Erythroblast (primary cell): ENCODE measurements at regions not wholly inside any gene's neighbourhood (a gene's known extent, or its start where the extent isn't known, plus 50 kb on each side); places are given as distances from the start of the nearest gene placed in this dataset.

Experiments used
- GATA1 ChIP-seq: IDR thresholded peaks from 2 replicates; pipeline ENCODE4 v1.6.1; 2011; ENCODE audit warnings: low read depth, mild to moderate bottlenecking, control low read depth, low read length, moderate library complexity
- POLR2A ChIP-seq: IDR thresholded peaks from 2 replicates; pipeline ENCODE4 v1.6.1; 2011; ENCODE audit warnings: mild to moderate bottlenecking, low read length

DNA sequence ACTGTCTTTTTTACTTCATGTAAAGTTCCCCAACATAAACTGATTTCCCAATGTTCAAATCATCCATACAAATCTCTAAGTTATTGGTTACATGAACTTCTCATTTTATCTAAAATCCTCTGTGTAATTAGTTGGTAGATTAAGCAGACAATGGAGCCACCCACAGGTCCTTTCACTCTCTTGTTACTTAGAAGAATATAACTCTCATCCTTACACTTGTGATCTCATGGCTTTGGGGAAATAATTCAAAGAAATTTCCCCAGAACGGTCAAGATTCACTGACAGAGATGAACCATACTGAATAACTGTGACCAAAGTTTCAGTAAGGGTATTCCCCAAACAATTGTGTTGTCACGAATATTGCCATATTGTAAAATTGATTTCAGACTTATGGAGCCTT, 1102.6 kb upstream of the EPHA6 start:
- no peak for TF ChIP-seq POLR2A
- no peak for TF ChIP-seq GATA1
